PFSK-1 (cell line): ENCODE measurements at regions not wholly inside any gene's neighbourhood (a gene's known extent, or its start where the extent isn't known, plus 50 kb on each side); places are given as distances from the start of the nearest gene placed in this dataset.

Experiments
- POLR2AphosphoS5 ChIP-seq: IDR thresholded peaks from 2 replicates; pipeline ENCODE4 v1.6.1; 2012; ENCODE audit warnings: low read depth, mild to moderate bottlenecking, control low read depth, low read length, moderate library complexity
- SIN3A ChIP-seq: IDR thresholded peaks from 2 replicates; pipeline ENCODE4 v1.6.1; 2012; ENCODE audit warnings: mild to moderate bottlenecking, low read length, moderate library complexity, borderline replicate concordance; ENCODE audit not compliant: insufficient read depth
- TAF1 ChIP-seq: IDR thresholded peaks from 2 replicates; pipeline ENCODE4 v1.6.1; 2012; ENCODE audit warnings: low read length, control low read depth, borderline replicate concordance; ENCODE audit not compliant: insufficient read depth

DNA sequence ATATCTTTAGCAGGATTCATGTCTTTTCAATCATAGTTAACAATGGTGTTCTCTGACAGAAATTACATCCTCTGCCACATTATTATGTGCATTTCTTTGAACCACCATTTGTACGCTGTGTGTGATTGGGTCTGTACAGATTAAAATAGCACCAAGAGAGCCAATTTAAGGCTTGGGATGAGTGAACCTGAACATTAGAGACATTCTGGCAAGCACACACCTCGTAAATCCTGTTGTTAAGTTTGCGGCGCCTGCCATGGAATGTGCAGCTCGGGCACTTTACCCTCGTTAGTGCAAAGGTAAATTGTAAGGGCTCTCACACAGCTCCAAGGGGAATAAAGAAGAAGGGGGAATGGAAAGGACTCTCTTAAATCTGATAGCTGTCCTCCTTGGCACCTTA, 482.4 kb upstream of the DPPA4 start:
- no peak for TF ChIP-seq POLR2AphosphoS5
- no peak for TF ChIP-seq SIN3A
- no peak for TF ChIP-seq TAF1
